DND-41 (cell line): ENCODE measurements at regions not wholly inside any gene's neighbourhood (a gene's known extent, or its start where the extent isn't known, plus 50 kb on each side); places are given as distances from the start of the nearest gene placed in this dataset.

Experiments used
- ATAC-seq: fragments of 200-7000 bp; cut with Tn5 transposase; 3 replicates; pipeline ENCODE4 v1.9.1; 2021; ENCODE audit warnings: low read depth; ENCODE audit not compliant: insufficient read depth
- DNase-seq: peaks from one replicate; pipeline ENCODE4 v3.0.0-alpha.2; 2020
- H2AFZ ChIP-seq: 2 replicates; pipeline ENCODE4 v1.6.0; 2012; ENCODE audit warnings: low read depth, low read length
- H3K27ac ChIP-seq: 2 replicates; pipeline ENCODE4 v1.5.1; 2012; ENCODE audit warnings: low read length, inconsistent platforms
- H3K27me3 ChIP-seq: fragments of 200-600 bp; sonication (generic); 2 replicates; pipeline ENCODE4 v1.6.0; 2012; ENCODE audit warnings: low read length, mild to moderate bottlenecking, inconsistent platforms; ENCODE audit not compliant: insufficient read depth, poor library complexity
- H3K36me3 ChIP-seq: 2 replicates; pipeline ENCODE4 v1.5.1; 2012; ENCODE audit warnings: low read length, inconsistent platforms; ENCODE audit not compliant: insufficient read depth
- H3K4me1 ChIP-seq: 2 replicates; pipeline ENCODE4 v1.5.1; 2012; ENCODE audit warnings: mild to moderate bottlenecking, low read length; ENCODE audit not compliant: insufficient read depth
- H3K4me2 ChIP-seq: 2 replicates; pipeline ENCODE4 v1.6.0; 2012; ENCODE audit warnings: mild to moderate bottlenecking, moderate library complexity, low read length, inconsistent platforms; ENCODE audit not compliant: insufficient read depth
- H3K4me3 ChIP-seq, 2 experiments: fragments of 200-600 bp in 1 of 2; shearing (Covaris generic) in 1 of 2; 2 replicates each; pipeline ENCODE4 v1.5.1; 2012 to 2016; ENCODE audit warnings: inconsistent platforms in 2 of 2, low read length in 2 of 2, mild to moderate bottlenecking in 2 of 2, low read depth in 1 of 2, moderate library complexity in 1 of 2
- H3K79me2 ChIP-seq: 2 replicates; pipeline ENCODE4 v1.6.0; 2012; ENCODE audit warnings: low read length, inconsistent platforms; ENCODE audit not compliant: insufficient read depth
- H3K9ac ChIP-seq: 2 replicates; pipeline ENCODE4 v1.6.0; 2012; ENCODE audit warnings: low read depth, mild to moderate bottlenecking, inconsistent platforms, low read length, moderate library complexity
- H3K9me3 ChIP-seq: 2 replicates; pipeline ENCODE4 v1.5.1; 2012; ENCODE audit warnings: low read length, moderate library complexity, mild to moderate bottlenecking, inconsistent platforms; ENCODE audit not compliant: insufficient read depth, severe bottlenecking
- H4K20me1 ChIP-seq: 2 replicates; pipeline ENCODE4 v1.6.0; 2012; ENCODE audit warnings: low read length; ENCODE audit not compliant: insufficient read depth
- CTCF ChIP-seq: IDR thresholded peaks from 2 replicates; pipeline ENCODE4 v1.5.1; 2012; ENCODE audit warnings: borderline replicate concordance, low read length, moderate library complexity, mild to moderate bottlenecking; ENCODE audit not compliant: poor library complexity, severe bottlenecking; ENCODE audit errors: extremely low read depth
- EZH2 ChIP-seq: IDR thresholded peaks from 3 replicates; pipeline ENCODE4 v1.6.1; 2012; ENCODE audit warnings: borderline replicate concordance, low read depth, mild to moderate bottlenecking, moderate library complexity, low read length, inconsistent platforms; ENCODE audit not compliant: severe bottlenecking

- H3K27me3 ChIP-seq: peaks cover 23% of the 10 kb centered on the region
- H3K4me2 ChIP-seq: no peak overlapping the region
- H3K79me2 ChIP-seq: no peaks in the 10 kb centered on the region
- H3K27ac ChIP-seq: no peak overlapping the region
- H3K9me3 ChIP-seq: no peaks in the 10 kb centered on the region
- no peak overlapping the region for H2AFZ ChIP-seq
- H4K20me1 ChIP-seq: 0 out of 2 replicates have a peak, but pooled peaks cover 4% of the 10 kb centered on the region
- no peak for DNase-seq
- peaks cover 9% of the 10 kb centered on the region for H3K4me1 ChIP-seq
- no peaks in the 10 kb centered on the region for H3K36me3 ChIP-seq
- H3K9ac ChIP-seq: no peak overlapping the region
- no peak for ATAC-seq
- H3K4me3 ChIP-seq: no peak overlapping the region
- TF ChIP-seq EZH2 (no peak), CTCF (no peak)
These were observed 59.2 kb upstream of the KAZN start for GRCh38 chr1:14539309-14539708.

DNA sequence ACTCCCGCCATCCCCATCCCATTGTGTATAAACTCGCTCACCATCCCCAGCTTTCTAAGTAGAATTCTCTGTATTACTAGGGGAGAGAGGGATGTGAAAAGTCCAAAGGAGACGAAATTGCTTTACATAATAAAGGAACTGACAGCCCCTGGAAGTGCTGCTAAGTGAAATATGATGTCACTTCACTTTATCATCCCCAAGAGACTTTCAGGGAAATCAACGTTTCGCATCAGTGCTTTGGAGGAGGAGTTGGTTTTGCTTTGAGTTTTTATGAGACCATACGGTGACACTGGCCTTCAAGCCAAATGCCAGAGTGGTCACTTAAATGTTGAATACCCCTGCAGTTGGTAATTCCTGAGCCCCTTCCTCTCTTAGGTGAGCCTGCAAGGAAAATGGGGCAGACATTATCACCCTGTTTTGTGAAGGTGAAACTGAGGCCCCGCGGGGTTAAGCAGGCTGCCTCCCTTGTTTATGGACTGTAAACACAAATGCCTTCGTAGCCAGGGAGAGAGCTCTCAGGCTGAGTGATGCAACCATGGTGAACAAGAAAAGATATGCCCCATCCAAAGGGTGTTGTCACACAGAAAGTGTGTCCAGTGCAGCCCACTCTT, 58.4 kb upstream of the KAZN start:
- H3K9ac ChIP-seq: no peak overlapping the region
- DNase-seq (no peak), ATAC-seq (no peak)
- H3K4me1 ChIP-seq: peaks cover 16% of the 10 kb centered on the region
- no peaks in the 10 kb centered on the region for H3K79me2 ChIP-seq
- no peak overlapping the region for H2AFZ ChIP-seq
- no peak overlapping the region for H3K4me2 ChIP-seq
- H3K36me3 ChIP-seq: no peaks in the 10 kb centered on the region
- 0 out of 2 replicates have a peak, but pooled peaks cover 4% of the 10 kb centered on the region for H4K20me1 ChIP-seq
- peaks cover 25% of the 10 kb centered on the region for H3K27me3 ChIP-seq
- no peak overlapping the region for H3K4me3 ChIP-seq
- H3K27ac ChIP-seq: no peak overlapping the region
- no peaks in the 10 kb centered on the region for H3K9me3 ChIP-seq
- TF ChIP-seq CTCF (no peak), EZH2 (no peak)

DNA sequence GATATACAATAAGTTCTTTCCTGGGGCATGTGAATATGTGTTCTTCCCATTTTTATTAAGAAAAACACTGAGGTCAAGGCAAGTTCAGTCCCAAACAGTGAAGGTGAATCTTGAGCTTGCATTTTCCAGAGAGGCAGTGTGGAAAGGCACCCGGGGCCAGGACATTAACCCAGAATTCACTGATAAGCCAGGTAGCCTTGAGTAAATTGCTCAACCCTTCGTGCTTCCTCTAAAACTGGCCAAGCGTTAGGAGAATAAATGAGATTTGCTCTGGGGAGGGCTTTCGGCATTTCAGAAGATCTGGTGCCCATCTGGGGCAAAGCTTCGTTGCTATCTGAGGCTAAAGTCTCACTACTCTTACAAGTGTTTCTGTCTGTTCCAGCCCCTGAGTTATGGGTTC, 57.1 kb upstream of the KAZN start:
- H3K36me3 ChIP-seq: no peaks in the 10 kb centered on the region
- 0 out of 2 replicates have a peak, but pooled peaks cover 4% of the 10 kb centered on the region for H4K20me1 ChIP-seq
- H3K4me3 ChIP-seq: no peak overlapping the region
- TF ChIP-seq CTCF (no peak), EZH2 (no peak)
- H3K79me2 ChIP-seq: no peaks in the 10 kb centered on the region
- H3K9me3 ChIP-seq: no peaks in the 10 kb centered on the region
- DNase-seq: no peak
- H3K27me3 ChIP-seq: peaks cover 25% of the 10 kb centered on the region
- no peak overlapping the region for H2AFZ ChIP-seq
- H3K27ac ChIP-seq: no peak overlapping the region
- H3K9ac ChIP-seq: no peak overlapping the region
- no peak overlapping the region for H3K4me2 ChIP-seq
- ATAC-seq: no peak
- peaks cover 16% of the 10 kb centered on the region for H3K4me1 ChIP-seq
